Stimulated activated CD4-positive, alpha-beta T cell treated with anti-CD3 and anti-CD28 coated beads, Interleukin-1b, Interleukin-23, amount 100 ng/mL, for 24 hours (primary cell): ENCODE measurements at regions not wholly inside any gene's neighbourhood (a gene's known extent, or its start where the extent isn't known, plus 50 kb on each side); places are given as distances from the start of the nearest gene placed in this dataset.

Experiments used
- DNase-seq, 4 experiments: peaks; one replicate each; pipeline ENCODE4 v3.0.0-alpha.2; 2020; ENCODE audit warnings: low read depth in 4 of 4, low spot score in 1 of 4

DNA sequence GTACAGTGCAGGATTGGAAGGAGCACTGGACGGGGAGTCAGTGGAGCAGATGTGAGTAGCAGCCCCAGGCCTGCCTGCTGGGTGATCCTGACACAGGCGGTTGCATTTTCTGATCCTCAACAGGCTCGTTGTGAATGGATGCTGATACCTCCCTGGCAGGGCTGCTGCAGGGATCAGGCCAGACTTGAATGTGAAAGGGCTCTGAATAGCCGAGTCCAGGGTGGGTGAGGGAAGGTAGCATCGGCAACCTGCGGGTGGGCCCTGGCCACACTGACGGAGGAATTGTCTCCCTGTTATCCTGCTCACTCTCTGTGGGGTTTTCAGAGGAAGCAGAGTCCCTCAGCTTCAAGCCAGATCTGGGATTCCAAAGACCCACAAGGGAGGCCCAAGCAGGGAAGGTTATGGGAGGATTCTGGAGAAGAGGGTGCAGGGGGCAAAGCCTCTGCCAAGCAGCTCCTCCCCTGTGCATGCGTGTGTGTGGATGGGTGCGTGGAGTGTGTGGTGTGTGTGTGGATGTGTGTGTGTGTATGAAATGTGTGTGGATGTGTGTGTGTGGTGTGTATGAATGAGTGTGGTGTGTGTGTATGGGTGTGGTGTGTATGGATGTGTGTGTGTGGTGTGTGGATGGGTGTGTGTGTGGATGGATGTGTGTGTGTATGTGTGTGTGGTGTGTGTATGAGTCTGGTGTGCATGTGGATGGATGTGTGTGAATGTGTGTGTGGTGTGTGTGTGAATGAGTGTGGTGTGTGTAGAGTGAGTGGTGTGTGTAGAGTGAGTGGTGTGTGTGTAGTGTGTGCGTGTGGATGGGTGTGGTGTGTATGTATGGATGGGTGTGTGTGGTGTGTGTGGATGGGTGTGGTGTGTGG lies 100.3 kb downstream of the UBIAD1 start:
- DNase-seq = no peak

DNA sequence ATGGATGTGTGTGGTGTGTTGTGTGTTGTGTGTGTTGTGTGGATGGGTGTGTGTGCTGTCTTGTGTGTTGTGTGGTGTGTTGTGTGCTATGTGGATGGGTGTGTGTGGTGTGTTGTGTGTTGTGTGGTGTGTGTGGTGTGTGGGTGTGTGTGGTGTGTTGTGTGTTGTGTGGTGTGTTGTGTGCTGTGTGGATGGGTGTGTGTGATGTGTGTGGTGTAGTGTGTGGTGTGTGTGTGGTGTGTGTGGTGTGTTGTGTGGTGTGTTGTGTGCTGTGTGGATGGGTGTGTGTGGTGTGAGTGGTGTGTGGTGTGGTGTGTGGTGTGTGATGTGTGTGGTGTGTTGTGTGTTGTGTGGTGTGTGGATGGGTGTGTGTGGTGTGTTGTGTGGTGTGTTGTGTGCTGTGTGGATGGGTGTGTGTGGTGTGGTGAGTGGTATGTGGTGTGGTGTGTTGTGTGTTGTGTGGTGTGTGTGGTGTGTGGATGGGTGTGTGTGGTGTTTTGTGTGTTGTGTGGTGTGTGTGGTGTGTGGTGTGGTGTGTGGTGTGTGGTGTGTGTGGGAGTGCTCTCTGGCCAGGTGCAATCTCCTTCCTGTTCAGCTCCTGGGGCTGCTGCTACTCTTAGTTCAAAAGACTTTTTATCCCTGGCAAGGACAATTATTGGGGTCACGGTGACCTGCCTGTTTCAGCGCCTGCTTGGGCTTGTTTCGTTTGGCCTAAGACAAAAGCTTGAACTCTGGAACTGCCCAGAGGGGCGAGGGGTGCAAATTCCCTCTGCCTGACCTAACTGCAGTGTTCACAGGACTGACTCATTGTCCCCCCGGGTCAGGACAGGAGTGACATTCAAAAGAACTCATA lies 101.1 kb downstream of the UBIAD1 start:
- DNase-seq = no peak

DNA sequence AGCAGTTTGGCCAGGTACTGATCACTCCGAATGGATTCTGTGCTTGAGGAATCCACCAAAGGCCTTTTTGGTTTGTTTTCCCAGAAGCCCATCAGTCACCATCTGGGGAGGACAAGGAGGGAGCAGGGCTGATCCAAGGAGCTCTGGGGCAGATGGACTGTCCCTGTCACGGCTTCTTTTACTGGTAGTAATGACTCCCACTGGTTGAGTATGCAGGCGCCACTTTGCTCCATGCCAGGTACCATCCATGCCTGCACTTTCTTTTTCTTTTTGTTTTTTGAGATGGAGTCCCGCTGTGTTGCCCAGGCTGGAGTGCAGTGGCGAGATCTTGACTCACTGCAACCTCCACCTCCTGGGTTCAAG lies 101.7 kb downstream of the UBIAD1 start:
- no peak for DNase-seq

DNA sequence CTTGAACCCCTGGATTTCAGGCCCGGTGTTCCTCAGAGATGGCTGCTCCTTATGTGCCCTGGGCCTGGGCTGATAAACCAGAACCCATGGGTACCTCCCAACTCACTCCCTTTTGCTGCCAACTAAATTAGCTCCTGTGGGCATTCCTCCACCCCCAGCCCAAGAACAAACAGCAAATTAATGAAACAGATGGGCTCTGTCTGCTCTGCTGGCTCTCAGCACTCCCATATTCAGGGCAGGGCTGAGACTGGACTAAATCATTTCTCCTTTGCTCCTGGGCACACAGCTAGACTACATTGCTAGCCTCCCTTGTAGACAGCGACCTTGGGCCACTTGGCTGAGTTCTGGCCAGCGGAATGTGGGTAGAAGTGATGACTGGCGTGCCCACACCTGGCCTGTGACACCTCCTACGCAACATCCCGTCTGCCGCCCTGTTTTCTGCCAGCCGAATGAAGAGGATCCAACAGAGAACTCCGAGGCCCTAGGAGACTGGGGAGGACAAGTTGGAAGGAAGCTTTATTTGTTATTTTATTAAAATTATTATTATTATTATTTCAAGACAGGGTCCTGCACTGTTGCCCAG lies 101.9 kb upstream of the DISP3 start:
- no peak for DNase-seq

DNA sequence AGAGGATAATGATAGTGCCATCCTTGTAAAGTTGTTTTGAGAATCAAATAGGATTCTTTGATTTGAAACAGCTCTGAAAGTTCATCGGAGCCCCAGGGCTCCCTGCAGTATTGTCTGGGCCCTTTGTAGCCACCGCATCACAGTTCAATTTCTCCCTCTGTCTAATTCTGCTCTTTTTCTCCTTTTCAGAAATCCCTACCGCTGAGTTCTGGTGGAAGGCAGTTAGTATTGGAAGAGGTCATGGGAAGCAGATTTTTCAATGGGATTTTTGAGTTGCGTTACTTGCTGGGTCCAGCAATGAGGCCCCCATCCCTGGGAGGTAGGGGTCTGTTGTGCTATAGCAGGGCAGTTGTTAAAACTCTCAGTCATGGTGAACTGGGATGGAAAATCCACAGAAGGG lies 101.0 kb upstream of the DISP3 start:
- no peak for DNase-seq

DNA sequence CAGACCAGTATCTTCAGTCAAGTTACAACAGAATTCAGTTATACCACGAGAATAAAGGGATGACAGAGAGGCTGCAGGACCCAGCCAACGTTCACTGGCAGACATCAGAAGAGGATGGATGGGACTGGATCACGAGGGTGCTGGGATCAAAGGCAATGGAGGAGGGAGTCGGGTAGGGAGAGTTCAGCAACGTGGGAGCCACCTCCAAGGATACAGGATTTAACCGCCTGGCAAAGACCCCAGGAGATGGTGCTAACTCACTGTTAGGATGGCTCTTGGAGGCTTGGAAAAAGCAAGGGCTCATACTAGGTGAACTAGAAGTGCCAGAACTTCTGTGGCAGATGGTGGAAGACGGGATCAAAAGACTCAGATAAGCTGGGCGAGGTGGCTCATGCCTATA lies 99.1 kb upstream of the DISP3 start:
- no peak for DNase-seq

DNA sequence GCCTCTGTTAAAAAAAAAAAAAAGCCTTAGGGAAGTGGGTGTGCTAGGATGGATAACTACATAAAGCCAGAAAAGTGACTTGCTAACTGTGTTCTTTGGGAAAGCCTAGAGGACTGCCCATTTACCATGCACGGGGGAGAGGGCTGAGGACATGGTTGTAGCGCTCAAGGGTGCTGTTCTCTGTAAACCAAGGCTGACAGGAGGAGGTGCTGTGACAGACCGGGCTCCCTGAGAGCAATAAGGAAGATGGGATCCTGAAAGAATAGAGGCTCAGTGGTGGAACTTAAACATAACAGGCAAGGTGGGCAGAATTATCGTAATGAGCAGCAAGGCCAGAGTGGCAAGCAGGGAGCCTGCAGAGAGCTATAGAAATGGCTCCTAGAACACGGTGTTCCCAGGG lies 98.5 kb upstream of the DISP3 start:
- no peak for DNase-seq

DNA sequence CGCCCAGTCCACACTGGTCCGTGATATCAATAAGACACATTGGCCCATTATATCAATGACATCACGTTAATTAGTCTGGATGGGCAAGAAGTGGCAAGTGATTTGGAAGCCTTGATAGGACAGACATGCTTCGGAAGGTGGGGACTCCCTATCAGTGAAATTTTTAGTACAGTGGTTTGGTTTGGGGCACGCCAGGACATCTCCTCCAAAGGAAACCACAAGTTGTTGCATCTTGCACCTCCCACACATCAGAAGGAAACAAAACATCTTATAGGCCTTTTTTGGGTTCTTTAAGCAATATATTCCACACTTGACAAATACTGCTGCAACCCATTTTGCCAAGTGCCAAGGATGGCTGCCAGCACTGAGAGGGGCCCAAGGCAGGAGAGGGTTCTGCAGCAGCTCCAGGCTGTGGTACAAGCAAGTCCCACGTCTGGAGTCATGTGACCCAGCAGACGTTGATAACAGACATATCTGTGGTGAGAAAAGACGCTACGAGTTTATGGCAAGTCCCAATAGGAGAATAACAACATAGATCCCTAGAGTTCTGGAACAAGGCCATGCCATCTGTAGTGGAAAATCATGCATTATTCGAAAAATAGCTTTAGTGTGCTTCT lies 95.3 kb upstream of the DISP3 start:
- no peak for DNase-seq

DNA sequence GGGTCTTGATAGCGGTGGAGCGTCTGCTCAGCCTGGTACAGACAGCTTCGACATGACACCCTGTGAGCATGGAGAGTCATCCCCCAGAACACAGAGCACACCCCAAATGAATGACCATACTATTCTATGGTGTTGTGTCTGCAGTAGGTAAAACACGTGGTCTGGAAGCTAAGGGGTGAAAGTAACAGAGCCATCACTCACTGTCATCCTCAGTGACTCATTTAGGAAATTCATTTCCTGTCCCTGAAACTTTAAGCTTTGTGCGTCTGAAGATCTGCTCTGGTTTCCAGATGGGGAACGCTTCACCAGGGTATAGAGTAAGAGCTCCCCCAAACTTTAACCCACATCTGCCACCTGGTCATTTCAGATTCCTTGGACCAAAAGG lies 94.8 kb upstream of the DISP3 start:
- no peak for DNase-seq

DNA sequence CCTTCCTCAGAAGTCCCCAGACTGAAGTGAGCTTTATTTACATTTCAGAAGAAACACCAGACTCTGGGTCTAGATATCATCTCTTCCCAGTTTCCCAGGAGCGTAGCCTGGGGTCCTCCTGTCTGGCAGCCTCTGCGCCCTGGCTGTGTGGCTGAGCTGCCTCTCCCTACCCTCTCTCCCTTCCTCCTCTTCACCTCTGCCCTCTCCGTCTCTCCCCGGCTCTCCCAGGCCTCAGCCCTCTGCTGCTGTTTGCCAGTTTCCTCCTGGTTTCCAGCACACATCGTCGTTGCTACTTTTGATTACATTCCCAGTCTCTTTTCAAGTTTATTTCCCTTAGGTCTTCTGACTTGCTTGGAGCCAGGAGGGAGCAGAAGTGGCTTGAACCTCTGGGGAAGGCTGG lies 91.1 kb upstream of the DISP3 start:
- no peak for DNase-seq

DNA sequence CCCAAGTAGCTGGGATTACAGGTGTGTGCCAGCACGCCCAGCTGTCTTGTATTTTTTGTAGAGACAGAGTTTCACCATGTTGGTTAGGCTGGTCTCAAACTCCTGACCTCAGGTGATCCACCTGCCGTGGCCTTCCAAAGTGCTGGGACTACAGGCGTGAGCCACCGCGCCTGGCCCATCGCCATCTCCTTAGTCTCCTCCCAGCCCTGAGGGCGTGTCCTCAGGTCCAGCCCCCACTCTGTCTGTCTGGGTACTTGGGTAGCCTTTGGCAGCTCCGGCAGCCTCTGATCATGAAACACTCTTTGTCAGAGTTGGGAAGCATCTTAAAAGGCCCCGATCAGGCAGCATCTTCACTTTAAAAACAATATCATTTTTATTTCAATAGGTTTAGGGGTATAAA lies 90.3 kb upstream of the DISP3 start:
- DNase-seq = no peak

DNA sequence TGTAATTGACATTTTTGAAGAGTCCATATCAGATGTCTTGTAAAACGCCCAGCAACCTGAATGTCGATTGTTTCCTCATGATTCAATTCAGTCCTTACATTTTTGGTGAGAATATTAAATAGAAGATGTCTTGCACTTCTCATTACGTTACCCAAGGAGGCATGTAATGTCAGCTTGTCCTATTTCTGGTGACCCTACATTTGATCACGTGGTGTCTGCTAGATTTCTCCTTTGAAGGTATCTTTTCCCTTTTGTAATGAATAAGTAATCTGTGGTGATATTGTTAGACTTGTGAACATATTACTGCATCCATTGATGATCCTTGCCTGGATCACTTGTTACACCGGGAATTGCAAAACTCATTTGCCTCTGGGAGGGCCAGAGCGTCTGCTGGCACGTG lies 87.6 kb upstream of the DISP3 start:
- no peak for DNase-seq

DNA sequence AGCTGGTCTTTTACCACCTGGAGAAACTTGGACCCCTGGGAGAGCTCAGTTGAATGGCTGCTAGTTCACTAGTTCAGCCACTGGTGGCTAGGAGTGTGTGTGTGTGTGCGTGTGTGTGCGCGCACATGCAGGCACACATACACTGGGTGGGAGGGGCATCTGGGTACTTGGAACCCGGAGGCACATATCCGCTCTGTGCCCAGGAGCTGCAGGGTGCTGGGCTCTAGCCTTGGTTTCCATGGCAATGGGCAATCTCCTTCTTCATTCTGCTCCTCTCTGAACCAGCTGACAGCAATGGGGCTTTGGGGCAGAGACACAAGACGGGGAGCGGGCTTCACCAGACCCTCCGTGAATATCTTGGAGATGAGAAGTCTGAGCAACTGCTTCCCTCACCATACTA lies 87.1 kb upstream of the DISP3 start:
- DNase-seq = no peak

DNA sequence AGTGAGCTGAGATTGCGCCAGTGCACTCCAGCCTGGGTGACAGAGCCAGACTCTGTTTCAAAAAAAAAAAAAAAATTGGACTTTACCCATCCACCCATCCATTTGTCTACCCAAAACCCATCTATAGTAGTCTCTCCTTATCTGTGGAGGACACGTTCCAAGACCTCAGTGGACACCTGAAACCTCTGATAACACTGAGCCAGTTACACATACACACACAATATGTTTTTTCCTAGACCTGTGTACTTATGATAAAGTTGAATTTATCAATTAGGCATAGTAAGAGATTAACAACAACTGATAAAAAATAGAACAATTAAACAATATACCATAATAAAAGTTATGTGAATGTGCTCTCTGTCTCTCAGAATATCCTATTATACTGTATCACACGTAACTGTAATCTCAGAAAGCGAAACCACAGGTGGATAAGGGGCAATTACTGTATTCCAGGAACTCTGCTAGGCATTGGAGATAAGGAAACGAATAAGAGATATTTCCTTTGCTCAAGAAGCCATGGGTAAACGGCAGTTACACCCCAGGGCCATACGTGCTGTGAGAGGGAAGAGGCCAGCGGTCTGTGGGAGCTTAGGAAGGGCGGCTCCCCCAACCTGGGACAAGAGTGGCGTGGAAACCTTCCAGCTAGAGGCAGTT lies 84.2 kb upstream of the DISP3 start:
- DNase-seq = no peak

DNA sequence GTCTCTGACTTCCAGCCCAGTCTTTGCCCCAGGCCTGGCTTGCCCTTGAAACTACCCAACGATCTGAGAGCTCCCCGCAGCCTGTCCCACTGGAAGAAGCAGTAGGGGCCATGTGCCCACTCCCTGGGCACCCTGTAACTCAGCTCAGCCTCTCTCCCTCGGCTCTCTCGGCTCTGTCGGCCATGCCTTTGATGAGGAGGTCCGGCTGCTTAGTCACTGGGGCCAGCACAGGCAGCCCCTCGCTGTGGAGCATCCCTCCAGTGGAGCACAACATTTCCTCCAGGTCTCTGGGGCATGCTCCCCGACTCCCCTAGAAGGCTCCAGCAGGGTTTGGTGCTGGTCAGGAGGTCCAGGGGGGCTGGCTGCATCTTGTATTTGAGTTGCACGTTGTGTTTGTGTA lies 83.3 kb upstream of the DISP3 start:
- DNase-seq = no peak

DNA sequence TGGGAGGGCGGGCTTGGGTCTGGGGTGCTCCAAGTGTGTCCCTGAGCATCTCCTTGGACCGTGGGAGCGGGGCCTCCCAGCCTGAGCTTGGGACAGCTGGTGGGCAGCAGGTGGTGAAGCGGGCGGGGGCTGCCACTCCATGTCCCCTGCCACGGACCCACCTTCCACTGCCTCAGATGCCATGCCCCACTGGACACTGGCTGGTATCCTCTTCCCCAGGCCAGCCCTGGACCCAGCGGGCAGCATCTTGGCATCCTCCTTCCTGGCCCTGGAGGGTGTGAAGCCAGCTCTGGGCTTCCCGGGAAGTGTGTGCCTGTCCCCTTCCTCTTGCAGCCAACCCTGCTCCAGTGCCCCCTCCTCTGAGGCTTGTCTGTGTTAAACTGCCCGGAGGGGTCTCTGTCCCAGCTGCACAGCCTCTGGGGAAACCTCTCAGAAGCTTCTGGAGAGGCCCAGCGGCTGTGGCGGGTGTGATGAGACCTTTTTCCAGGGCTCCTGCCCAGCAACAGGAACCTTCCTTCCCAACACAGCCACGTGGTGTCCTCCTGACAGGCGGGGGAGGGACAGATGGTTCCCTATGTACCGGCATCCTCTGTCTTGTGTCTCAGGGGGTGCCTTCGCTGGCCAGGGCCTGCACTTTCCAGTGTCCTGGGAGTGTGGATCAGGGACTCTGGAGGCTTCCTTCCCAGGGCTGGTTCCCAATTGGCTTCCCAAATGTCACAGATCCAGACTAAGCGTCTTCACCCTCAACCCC lies 81.6 kb upstream of the DISP3 start:
- no peak for DNase-seq

DNA sequence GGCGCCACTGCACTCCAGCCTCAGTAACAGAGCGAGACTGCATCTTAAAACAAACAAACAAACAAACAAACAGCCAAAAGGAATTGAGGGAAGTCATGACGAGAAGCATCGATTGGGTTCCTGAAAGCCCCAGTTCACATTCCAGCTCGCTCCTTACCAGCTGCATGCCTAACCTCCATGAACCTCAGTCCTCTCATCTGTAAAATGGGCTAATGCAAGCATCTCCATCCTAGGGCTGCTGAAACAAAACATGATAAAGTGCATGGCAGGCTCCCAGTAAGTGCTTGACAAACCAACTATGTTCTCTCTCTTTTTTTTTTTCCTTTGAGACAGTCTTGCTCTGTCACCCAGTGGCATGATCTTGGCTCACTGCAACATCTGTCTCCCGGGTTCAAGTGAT lies 79.7 kb upstream of the DISP3 start:
- DNase-seq = no peak

DNA sequence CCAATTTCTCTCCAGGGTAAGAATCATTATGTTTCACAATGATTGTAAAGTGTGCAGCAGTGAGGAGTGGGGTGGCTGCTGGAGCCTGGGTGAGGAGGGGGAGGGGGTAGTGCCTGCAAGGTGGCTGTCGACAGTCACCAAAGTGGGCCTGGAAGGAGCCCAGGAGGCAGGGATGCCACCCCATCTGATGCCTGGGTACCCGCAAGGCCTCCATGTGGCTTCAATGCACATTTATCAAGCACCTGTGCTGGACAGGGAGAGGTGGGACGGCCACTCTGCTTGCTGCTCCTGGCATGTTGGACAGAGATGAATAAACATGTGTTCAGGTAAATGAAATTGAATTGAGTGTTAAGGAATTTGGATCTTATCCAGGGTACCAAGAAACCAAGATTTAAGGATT lies 78.8 kb upstream of the DISP3 start:
- DNase-seq = no peak

DNA sequence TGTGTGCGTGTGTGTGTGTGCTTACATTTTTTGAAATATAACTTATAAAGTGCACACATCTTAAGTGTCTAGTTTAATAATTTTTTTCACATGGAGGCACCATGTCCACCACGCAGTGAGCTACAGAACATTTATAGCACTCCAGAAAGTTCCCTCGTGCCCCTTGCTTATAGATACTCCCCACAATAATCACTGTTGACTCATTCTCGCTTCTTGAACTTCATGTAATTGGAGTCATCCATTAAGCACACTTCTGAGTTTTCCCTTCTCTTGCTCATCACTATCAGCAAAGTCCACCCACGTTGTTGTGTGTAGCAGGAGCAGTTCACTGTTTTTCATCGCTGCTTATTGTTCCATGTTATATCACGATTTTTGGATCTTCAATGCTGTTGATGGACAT lies 78.4 kb upstream of the DISP3 start:
- no peak for DNase-seq

DNA sequence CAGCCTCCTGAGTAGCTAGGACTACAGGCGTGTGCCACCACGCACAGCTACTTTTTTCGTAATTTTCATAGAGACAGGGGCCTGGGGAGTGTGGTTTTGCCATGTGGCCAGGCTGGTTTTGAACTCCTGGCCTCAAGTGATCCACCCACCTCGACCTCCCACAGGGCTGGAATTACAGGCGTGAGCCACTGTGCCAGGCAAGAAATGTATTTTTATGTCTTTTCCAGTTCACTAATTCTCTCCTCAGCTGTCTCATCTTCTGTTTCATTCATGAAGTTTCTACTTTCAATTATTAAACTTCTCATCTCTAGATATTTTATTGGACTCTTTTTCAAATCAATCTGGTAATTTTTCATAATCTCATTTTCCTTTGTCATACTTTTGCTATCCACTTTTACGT lies 72.1 kb upstream of the DISP3 start:
- no peak for DNase-seq
